ENCODE measurements at regions not wholly inside any gene's neighbourhood (a gene's known extent, or its start where the extent isn't known, plus 50 kb on each side); places are given as distances from the start of the nearest gene placed in this dataset.

GRCh38 chr13:111459803-111460547, 139.5 kb downstream of the TEX29 start:
- H3F3A ChIP-seq (ENCODE audit: low read depth) = no peaks in the 10 kb centered on the region
- H2AFZ ChIP-seq (replicated peaks) = peak overlapping the region; percentile 92

GRCh38 chr13:111460548-111461444, 140.4 kb downstream of the TEX29 start:
- TF ChIP-seq CTCF (IDR thresholded peaks at IDR 0.05) (peak; percentile 63), EZH2phosphoT487 (IDR thresholded peaks at IDR 0.05) (no peak)
- H2AFZ ChIP-seq (replicated peaks) = peak overlapping the region; percentile 92
- no peaks in the 10 kb centered on the region for H3F3A ChIP-seq (ENCODE audit: low read depth)
- no peak overlapping the region for H3K4me2 ChIP-seq
- DNase-seq (ENCODE audit: low spot score) = peak; percentile 80
- no peaks in the 10 kb centered on the region for H3K36me3 ChIP-seq
- Mint-ChIP-seq H3K9me3 (peaks cover 5% of the 10 kb centered on the region), H3K4me3 (no peak overlapping the region), H3K4me1 (peaks cover 12% of the 10 kb centered on the region), H3K27ac (peak overlapping the region; percentile 46), H3K36me3 (no peaks in the 10 kb centered on the region), H3K27me3 (ENCODE audit: insufficient read depth, low read depth) (peaks cover 11% of the 10 kb centered on the region)
- no peaks in the 10 kb centered on the region for H4K20me1 ChIP-seq (ENCODE audit: low read depth)
- no peak overlapping the region for H3K9ac ChIP-seq
- no peaks in the 10 kb centered on the region for H3K79me2 ChIP-seq (ENCODE audit: low read depth)
- no peaks in the 10 kb centered on the region for H3K9me3 ChIP-seq (ENCODE audit: low read depth)
- H3K27me3 ChIP-seq = no peaks in the 10 kb centered on the region
- H3K4me3 ChIP-seq = no peak overlapping the region
- H3K4me1 ChIP-seq = no peaks in the 10 kb centered on the region
- no peak overlapping the region for H3K27ac ChIP-seq

More at GRCh38 chr13:111459803-111460547, 139.5 kb downstream of the TEX29 start:
- Histone ChIP-seq H3K27ac (no peak overlapping the region), H3K9ac (no peak overlapping the region), H4K20me1 (ENCODE audit: low read depth) (no peaks in the 10 kb centered on the region), H3K4me1 (no peaks in the 10 kb centered on the region), H3K36me3 (no peaks in the 10 kb centered on the region), H3K4me3 (no peak overlapping the region), H3K27me3 (no peaks in the 10 kb centered on the region), H3K4me2 (no peak overlapping the region), H3K79me2 (ENCODE audit: low read depth) (no peaks in the 10 kb centered on the region), H3K9me3 (ENCODE audit: low read depth) (no peaks in the 10 kb centered on the region)
- no peak for TF ChIP-seq EZH2phosphoT487 (IDR thresholded peaks at IDR 0.05)
- TF ChIP-seq EZH2 (IDR thresholded peaks at IDR 0.05) = no peak
- TF ChIP-seq CTCF (IDR thresholded peaks at IDR 0.05) = no peak
- Mint-ChIP-seq H3K4me3 (no peak overlapping the region), H3K9me3 (peaks cover 7% of the 10 kb centered on the region), H3K27me3 (ENCODE audit: insufficient read depth, low read depth) (peaks cover 13% of the 10 kb centered on the region), H3K27ac (peak overlapping the region; percentile 6), H3K36me3 (no peaks in the 10 kb centered on the region), H3K4me1 (peaks cover 12% of the 10 kb centered on the region)
- no peak for DNase-seq (ENCODE audit: low spot score)

GRCh38 chr13:111461445-111462149, 141.2 kb downstream of the TEX29 start:
- H3K27ac Mint-ChIP-seq = peak overlapping the region; percentile 46
- peaks cover 12% of the 10 kb centered on the region for H3K4me1 Mint-ChIP-seq
- no peaks in the 10 kb centered on the region for H4K20me1 ChIP-seq (ENCODE audit: low read depth)
- no peak overlapping the region for H3K9ac ChIP-seq
- DNase-seq (ENCODE audit: low spot score) = no peak
- peaks cover 3% of the 10 kb centered on the region for H3K9me3 Mint-ChIP-seq
- no peaks in the 10 kb centered on the region for H3F3A ChIP-seq (ENCODE audit: low read depth)
- no peaks in the 10 kb centered on the region for H3K9me3 ChIP-seq (ENCODE audit: low read depth)
- H3K4me2 ChIP-seq = no peak overlapping the region
- H3K36me3 Mint-ChIP-seq = no peaks in the 10 kb centered on the region
- no peaks in the 10 kb centered on the region for H3K79me2 ChIP-seq (ENCODE audit: low read depth)
- no peak overlapping the region for H2AFZ ChIP-seq (replicated peaks)
- no peak for TF ChIP-seq CTCF (IDR thresholded peaks at IDR 0.05)
- TF ChIP-seq EZH2phosphoT487 (IDR thresholded peaks at IDR 0.05) = no peak
- no peak for TF ChIP-seq EZH2 (IDR thresholded peaks at IDR 0.05)
- no peaks in the 10 kb centered on the region for H3K27me3 ChIP-seq
- H3K36me3 ChIP-seq = no peaks in the 10 kb centered on the region
- H3K4me3 Mint-ChIP-seq = no peak overlapping the region
- H3K4me1 ChIP-seq = no peaks in the 10 kb centered on the region
- H3K27ac ChIP-seq = no peak overlapping the region
- H3K4me3 ChIP-seq = no peak overlapping the region
- peaks cover 11% of the 10 kb centered on the region for H3K27me3 Mint-ChIP-seq (ENCODE audit: insufficient read depth, low read depth)
